ENCODE measurements at regions not wholly inside any gene's neighbourhood (a gene's known extent, or its start where the extent isn't known, plus 50 kb on each side); places are given as distances from the start of the nearest gene placed in this dataset.

GRCh38 chr4:169338241-169338640 is 67.5 kb upstream of the SH3RF1 start:
- TF ChIP-seq POLR2A (IDR thresholded peaks at IDR 0.05; ENCODE audit: low read depth, low read length): no peak
- TF ChIP-seq POLR2AphosphoS5 (IDR thresholded peaks at IDR 0.05; ENCODE audit: low read depth, low read length): no peak

All from GM12892 (cell line).